Fibroblast of lung (primary cell): ENCODE measurements at regions not wholly inside any gene's neighbourhood (a gene's known extent, or its start where the extent isn't known, plus 50 kb on each side); places are given as distances from the start of the nearest gene placed in this dataset.

Source experiments
- EZH2 ChIP-seq: IDR thresholded peaks from 2 replicates; pipeline ENCODE4 v1.5.1; 2012; ENCODE audit warnings: low read length, control low read depth, mild to moderate bottlenecking; ENCODE audit errors: missing control alignments
- TF ChIP-seq, protein P1 (sequence below), 2 donors: IDR thresholded peaks in 1 of 2; conservative IDR thresholded peaks in 1 of 2; 1 replicate in 1 of 2; 2 replicates in 1 of 2; pipeline ENCODE4 v1.5.1; 2011 to 2012; ENCODE audit warnings: low read length in 2 of 2, control low read depth in 1 of 2, inconsistent platforms in 1 of 2, low read depth in 1 of 2, mild to moderate bottlenecking in 1 of 2

DNA sequence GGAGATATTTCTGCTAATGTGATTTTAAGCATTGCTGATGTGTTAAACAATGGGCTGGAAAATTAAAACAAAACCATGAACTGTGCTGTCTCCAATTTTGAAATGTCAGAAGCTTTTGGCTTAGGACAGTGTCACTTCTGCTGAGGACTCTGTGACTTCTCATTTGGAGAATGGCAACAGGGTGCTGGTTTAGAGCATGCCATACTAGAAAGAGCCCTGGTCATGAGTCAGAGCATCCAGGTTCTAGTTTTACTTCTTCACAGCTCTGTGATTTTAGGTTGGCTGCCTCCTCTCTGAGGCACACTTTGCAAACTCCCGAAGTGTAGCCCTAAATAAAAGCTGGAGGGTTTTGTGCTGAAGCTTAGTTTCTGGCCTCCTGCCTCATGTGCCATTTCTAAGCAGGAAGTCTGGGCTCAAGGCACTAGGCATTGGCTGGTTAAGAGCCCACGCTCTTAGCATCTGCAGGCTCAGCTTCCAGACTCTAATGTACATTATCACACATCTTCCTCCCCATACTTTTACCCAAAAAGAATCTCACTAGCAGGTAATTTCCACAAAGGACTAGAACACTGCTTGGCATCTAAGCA, 193.8 kb downstream of the CNTN3 start:
- TF ChIP-seq, protein P1, sequence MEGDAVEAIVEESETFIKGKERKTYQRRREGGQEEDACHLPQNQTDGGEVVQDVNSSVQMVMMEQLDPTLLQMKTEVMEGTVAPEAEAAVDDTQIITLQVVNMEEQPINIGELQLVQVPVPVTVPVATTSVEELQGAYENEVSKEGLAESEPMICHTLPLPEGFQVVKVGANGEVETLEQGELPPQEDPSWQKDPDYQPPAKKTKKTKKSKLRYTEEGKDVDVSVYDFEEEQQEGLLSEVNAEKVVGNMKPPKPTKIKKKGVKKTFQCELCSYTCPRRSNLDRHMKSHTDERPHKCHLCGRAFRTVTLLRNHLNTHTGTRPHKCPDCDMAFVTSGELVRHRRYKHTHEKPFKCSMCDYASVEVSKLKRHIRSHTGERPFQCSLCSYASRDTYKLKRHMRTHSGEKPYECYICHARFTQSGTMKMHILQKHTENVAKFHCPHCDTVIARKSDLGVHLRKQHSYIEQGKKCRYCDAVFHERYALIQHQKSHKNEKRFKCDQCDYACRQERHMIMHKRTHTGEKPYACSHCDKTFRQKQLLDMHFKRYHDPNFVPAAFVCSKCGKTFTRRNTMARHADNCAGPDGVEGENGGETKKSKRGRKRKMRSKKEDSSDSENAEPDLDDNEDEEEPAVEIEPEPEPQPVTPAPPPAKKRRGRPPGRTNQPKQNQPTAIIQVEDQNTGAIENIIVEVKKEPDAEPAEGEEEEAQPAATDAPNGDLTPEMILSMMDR (conservative IDR thresholded peaks at IDR 0.05 in 1 of 2, IDR thresholded peaks at IDR 0.05 in 1 of 2; ENCODE audit: low read depth in 1 of 2, low read length in 2 of 2), result no peak
- TF ChIP-seq EZH2, result no peak
